Activated CD4-positive, alpha-beta memory T cell treated with anti-CD3 and anti-CD28 coated beads for 36 hours (primary cell): ENCODE measurements at regions not wholly inside any gene's neighbourhood (a gene's known extent, or its start where the extent isn't known, plus 50 kb on each side); places are given as distances from the start of the nearest gene placed in this dataset.

ENCODE experiments used
- CTCF ChIA-PET: fragments of 350-600 bp; sonication (Branson Sonifier 250); formaldehyde crosslinking; loops from one replicate; lab custom pipeline; 2021; ENCODE audit warnings: antibody characterized with exemption, inconsistent platforms; lab: Charles Lee
- POLR2A ChIA-PET: fragments of 350-600 bp; sonication (Branson Sonifier 250); formaldehyde crosslinking; loops from one replicate; lab custom pipeline; 2021; ENCODE audit warnings: antibody characterized with exemption; lab: Charles Lee
- DNase-seq: peaks from one replicate; pipeline ENCODE4 v3.0.0-alpha.2; 2020
- H3K27ac Mint-ChIP-seq: one replicate; pipeline ENCODE4 v1.8.0; 2021; ENCODE audit warnings: mixed read lengths
- H3K27me3 Mint-ChIP-seq: one replicate; pipeline ENCODE4 v1.8.0; 2021; ENCODE audit warnings: mixed read lengths
- H3K36me3 Mint-ChIP-seq: one replicate; pipeline ENCODE4 v1.8.0; 2021; ENCODE audit warnings: mixed read lengths
- H3K4me1 Mint-ChIP-seq: one replicate; pipeline ENCODE4 v1.8.0; 2021; ENCODE audit warnings: low read depth, mixed read lengths
- H3K4me3 Mint-ChIP-seq: one replicate; pipeline ENCODE4 v1.8.0; 2021; ENCODE audit warnings: mild to moderate bottlenecking, mixed read lengths
- H3K9me3 Mint-ChIP-seq: one replicate; pipeline ENCODE4 v1.8.0; 2021; ENCODE audit warnings: mixed read lengths
- intact Hi-C: fragments of 100-400 bp; cut with micrococcal nuclease; formaldehyde crosslinking; loops from one replicate; pipeline ENCODE4 v1.15.1; 2023

DNA sequence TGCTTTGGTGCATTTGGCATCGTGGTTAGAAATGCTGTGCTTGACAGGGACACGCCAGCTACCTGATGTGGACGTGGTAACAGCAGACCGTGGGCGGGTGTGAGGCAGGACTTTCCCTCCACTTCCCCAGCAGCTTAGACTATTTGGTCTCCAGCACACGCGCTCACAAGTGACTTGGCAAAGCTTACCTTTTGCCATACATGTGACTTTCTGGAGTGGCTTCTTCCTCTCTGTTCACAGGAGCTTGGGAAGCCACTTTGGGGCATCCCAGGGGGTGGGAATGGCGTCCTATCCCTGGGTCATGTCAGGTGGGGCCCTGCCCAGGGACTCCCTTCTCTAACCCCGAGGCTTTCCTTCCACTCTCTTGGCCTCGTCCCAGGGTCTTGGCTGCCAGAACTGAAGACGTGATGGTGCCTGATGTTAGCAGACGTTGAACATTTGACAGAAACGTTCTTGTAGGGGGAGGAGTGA lies 228.7 kb upstream of the KLF6 start:
- H3K27me3 Mint-ChIP-seq = no peaks in the 10 kb centered on the region
- no peaks in the 10 kb centered on the region for H3K9me3 Mint-ChIP-seq
- intact Hi-C loops = no loop called here
- no peaks in the 10 kb centered on the region for H3K36me3 Mint-ChIP-seq
- CTCF ChIA-PET = no interaction called here
- H3K27ac Mint-ChIP-seq = no peak overlapping the region
- DNase-seq = peak; percentile 87
- no peak overlapping the region for H3K4me3 Mint-ChIP-seq
- peaks cover 22% of the 10 kb centered on the region for H3K4me1 Mint-ChIP-seq
- POLR2A ChIA-PET = interaction anchor here (0.6 to 0.7 kb wide), 2 partner anchors 180 to 204 kb away, joined by 3 read pairs; no protein-coding TSS in a partner anchor

DNA sequence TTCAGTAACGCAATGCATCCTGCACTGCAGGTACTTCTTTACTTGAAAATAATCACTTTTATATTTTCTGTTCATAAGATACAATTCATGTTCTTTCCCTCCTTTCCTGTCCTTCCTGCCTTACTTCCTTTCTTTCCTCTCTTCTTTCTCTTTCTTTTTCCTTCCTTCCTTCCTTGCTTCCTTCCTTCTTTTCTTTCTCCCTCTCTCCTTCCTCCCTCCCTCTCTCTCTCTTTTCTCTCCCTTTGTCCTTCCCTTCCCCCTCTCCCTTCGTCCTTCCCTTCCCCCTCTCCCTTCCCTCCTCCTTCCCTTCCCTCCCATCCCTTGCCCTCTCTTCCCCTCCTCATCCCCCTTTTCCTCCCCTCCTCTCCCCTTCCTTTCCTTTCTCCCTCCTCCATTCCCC lies 227.8 kb upstream of the KLF6 start:
- Mint-ChIP-seq H3K4me1 (peaks cover 15% of the 10 kb centered on the region), H3K27ac (no peak overlapping the region), H3K4me3 (no peak overlapping the region), H3K27me3 (no peaks in the 10 kb centered on the region), H3K36me3 (no peaks in the 10 kb centered on the region), H3K9me3 (no peaks in the 10 kb centered on the region)
- DNase-seq = no peak
- intact Hi-C loops = no loop called here
- ChIA-PET CTCF (interaction anchor here (0.8 kb wide), 1 partner anchor 12 kb away, joined by 4 read pairs; no protein-coding TSS in a partner anchor), POLR2A (no interaction called here)

DNA sequence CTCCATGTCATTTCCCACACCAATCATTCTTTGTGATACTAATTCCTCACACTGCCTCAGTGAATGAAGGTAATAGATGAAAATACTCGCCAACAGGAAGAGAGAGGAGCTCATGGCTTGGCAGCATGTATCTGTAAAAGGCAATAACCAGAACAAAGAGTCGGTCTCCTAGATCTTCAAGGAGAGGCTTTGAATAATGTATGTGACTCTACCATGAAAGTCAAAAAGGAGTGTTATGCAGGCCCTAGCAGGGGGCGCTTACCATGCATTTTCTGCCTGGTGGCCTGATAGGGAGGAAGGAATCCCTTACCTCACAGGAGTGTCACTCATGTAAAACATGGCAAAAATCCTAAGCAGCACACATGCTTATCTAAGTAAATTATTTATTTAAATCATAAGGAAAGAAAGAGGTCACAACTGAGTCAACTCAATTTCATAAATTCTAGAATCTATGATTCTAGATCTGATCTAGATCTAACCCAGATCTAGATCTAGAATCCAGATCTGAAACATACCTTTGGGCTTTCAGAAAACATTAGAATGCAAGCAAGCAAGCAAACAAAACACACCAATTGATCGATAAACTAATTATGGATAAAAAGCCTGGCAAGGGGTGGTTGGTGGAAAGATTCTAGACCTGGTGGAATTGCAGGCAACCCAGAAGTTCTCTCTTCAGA lies 226.3 kb upstream of the KLF6 start:
- ChIA-PET CTCF (no interaction called here), POLR2A (no interaction called here)
- Mint-ChIP-seq H3K4me1 (peaks cover 15% of the 10 kb centered on the region), H3K36me3 (no peaks in the 10 kb centered on the region), H3K4me3 (no peak overlapping the region), H3K27me3 (no peaks in the 10 kb centered on the region), H3K9me3 (no peaks in the 10 kb centered on the region), H3K27ac (no peak overlapping the region)
- no peak for DNase-seq
- intact Hi-C loops = no loop called here

DNA sequence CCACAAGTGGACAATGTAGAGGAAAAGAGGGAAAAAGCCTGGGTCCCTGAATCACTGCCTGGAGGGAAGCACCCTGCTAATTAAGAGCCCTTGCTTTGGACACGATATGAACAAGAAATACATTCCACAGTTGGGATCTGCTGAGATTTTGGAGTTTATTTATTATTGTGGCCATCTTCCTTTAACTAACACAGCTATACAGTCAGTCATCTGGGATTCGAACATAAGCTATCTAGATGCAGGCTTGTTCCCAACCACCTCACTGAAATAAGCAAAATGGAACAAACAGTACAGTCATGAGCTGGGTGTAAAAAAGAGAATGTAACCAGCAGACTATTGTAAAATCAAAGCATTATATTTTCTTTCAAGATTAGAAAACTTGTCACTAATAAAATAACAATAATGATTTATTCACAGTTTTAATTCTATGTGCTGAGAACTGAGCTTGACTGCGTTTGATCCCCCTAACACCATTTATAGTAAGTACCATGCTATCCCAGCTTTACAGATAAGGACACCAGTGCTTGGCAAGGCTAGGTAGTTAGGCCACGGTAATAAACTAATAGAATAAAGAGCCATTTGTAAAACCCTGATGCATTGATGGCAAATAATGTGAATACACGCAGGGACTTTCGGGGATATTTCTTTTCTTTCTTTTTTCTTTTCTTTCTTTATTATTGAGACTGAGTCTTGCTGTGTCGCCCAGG lies 223.8 kb upstream of the KLF6 start:
- CTCF ChIA-PET = no interaction called here
- intact Hi-C loops = no loop called here
- POLR2A ChIA-PET = no interaction called here
- Mint-ChIP-seq H3K9me3 (no peaks in the 10 kb centered on the region), H3K27me3 (no peaks in the 10 kb centered on the region), H3K4me1 (peaks cover 11% of the 10 kb centered on the region), H3K27ac (no peak overlapping the region), H3K4me3 (no peak overlapping the region), H3K36me3 (no peaks in the 10 kb centered on the region)
- no peak for DNase-seq

DNA sequence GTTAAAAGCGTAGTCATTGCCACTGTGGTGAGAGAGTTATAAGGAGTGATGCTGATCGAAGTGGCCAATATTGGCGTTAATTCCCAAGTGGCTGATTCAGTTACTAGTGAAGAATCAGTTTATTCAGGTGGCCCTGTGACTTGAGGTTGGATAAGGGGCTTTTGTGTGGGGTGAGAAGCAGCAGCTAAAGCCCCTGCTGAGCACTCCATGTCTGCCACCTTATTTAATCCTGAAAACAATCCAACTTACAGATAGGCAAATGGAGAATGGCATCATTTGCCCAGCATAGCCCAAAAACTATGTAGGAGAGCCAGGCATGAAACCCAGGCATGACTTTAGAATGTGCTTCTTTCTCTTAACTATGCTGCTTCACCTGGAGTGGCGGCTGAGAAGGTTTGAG lies 222.8 kb upstream of the KLF6 start:
- H3K27ac Mint-ChIP-seq = no peak overlapping the region
- ChIA-PET POLR2A (no interaction called here), CTCF (no interaction called here)
- H3K27me3 Mint-ChIP-seq = no peaks in the 10 kb centered on the region
- no peak overlapping the region for H3K4me3 Mint-ChIP-seq
- no peak for DNase-seq
- intact Hi-C loops = no loop called here
- H3K9me3 Mint-ChIP-seq = no peaks in the 10 kb centered on the region
- no peaks in the 10 kb centered on the region for H3K36me3 Mint-ChIP-seq
- H3K4me1 Mint-ChIP-seq = peaks cover 7% of the 10 kb centered on the region

DNA sequence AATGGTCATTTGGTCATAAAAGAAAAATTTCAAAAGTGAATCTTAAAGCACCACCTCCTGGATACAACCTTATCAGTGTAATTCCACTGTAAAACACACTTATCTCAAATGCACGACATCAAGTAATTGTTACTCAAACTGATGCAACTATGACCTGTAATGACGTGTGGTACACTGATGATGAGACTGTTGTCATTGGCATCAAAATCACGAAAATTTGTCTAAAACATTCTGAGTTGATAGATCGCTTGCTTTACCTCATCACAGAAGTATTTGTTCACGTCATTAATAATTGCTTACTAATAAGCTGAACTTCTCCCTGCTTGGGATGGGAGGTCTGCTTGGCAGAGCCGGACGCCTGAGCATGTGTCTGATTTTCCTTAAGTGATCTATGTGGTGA lies 221.8 kb upstream of the KLF6 start:
- no peak for DNase-seq
- no peak overlapping the region for H3K27ac Mint-ChIP-seq
- no peaks in the 10 kb centered on the region for H3K36me3 Mint-ChIP-seq
- H3K9me3 Mint-ChIP-seq = no peaks in the 10 kb centered on the region
- no peak overlapping the region for H3K4me3 Mint-ChIP-seq
- intact Hi-C loops = no loop called here
- POLR2A ChIA-PET = no interaction called here
- no peaks in the 10 kb centered on the region for H3K27me3 Mint-ChIP-seq
- CTCF ChIA-PET = no interaction called here
- peaks cover 4% of the 10 kb centered on the region for H3K4me1 Mint-ChIP-seq

DNA sequence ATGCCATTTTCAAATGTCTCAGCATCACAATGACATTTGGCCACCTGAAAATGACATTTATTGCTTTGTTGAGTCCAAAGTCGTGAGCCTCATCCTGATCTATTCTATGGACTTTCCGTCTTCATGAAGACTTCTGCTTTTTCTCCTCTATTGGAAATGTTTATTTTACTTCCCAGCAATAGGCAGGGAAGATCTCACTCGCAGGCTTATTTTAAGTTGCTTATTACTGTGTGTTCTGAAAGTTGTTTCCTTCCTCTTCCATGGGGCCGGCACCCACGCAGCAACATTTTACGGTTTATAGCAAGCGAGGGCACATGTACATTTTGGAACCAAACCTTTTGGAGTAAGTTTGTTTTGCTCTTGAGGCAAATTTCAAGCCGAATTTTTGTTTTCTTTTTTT lies 221.0 kb upstream of the KLF6 start:
- ChIA-PET CTCF (no interaction called here), POLR2A (no interaction called here)
- DNase-seq = no peak
- Mint-ChIP-seq H3K4me3 (no peak overlapping the region), H3K27me3 (no peaks in the 10 kb centered on the region), H3K4me1 (peaks cover 4% of the 10 kb centered on the region), H3K27ac (no peak overlapping the region), H3K36me3 (no peaks in the 10 kb centered on the region), H3K9me3 (no peaks in the 10 kb centered on the region)
- intact Hi-C loops = no loop called here

DNA sequence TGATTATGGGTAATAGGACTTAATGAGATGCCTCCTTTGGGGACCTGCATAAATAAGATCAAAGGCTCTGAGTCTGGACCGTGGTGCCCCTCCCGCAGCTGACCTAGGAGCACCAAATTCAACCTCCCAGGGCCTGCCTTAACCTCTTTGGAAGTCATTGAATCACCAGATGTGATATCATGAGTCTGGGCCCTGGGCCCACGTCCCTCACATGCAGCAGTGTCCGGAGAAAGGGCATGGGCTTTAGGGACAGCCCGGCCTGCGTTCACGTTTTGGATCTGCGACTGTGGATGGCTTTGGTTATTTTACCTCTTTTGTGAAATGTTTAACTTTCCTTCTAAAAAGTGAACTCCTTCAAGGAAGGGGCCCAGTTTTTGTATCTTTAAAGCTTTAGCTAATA lies 220.0 kb upstream of the KLF6 start:
- intact Hi-C loops = no loop called here
- POLR2A ChIA-PET = no interaction called here

DNA sequence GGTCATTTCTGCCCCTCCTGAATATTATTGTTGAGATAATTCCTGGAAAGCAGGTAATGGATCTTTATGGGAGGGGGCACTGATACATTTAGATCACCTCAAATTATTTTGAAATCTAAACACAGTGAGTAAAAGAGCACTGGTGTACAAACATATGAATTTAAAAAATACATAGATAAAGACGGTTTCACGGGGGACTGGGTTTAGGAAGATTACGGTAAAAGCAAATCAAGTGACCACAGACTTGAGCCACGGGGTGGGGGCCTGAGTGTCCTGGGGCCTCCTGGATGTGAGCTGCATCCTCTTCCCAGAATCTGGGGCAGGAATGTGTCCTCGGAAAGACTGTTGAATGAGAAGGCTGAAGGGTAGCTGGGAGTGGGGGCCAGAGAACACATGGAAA lies 219.1 kb upstream of the KLF6 start:
- CTCF ChIA-PET = no interaction called here

More for the DNA sequence above, 220.0 kb upstream of the KLF6 start:
- DNase-seq = no peak
- Mint-ChIP-seq H3K27ac (no peak overlapping the region), H3K4me3 (no peak overlapping the region), H3K27me3 (no peaks in the 10 kb centered on the region), H3K36me3 (peaks cover 5% of the 10 kb centered on the region), H3K9me3 (peaks cover 5% of the 10 kb centered on the region), H3K4me1 (peaks cover 4% of the 10 kb centered on the region)
- CTCF ChIA-PET = no interaction called here

DNA sequence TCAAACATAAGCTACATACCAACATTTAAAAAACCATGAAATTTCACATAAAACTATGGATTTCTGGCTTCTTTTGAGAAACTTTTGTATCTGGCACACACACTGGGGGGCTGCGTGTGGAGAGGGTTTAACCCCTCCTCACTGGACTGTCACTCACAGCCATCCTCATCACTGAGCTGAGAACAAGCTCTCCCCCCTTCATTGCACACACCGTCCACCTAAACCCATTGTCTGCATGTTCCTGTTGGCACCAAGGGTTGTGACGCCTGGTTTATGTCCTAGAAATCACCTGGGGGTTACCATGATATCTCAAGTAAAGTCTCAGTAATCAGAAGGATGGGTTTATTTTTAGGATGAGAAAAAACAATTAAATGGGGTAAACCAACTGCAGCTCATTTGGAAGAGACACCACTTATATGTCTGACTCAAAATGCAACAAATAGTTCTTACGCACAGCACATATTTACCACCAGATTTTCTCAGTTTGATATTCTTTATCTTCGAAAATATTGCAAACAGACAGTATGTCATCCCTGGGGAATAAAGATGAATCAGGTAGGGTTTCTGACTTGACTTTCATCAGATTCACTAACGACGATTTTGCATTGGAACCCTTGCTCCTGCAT lies 218.5 kb upstream of the KLF6 start:
- Mint-ChIP-seq H3K36me3 (peaks cover 8% of the 10 kb centered on the region), H3K9me3 (peaks cover 9% of the 10 kb centered on the region), H3K4me1 (peaks cover 4% of the 10 kb centered on the region), H3K27me3 (no peaks in the 10 kb centered on the region), H3K27ac (no peak overlapping the region), H3K4me3 (no peak overlapping the region)
- CTCF ChIA-PET = no interaction called here
- POLR2A ChIA-PET = no interaction called here
- DNase-seq = no peak
- intact Hi-C loops = no loop called here

More for the DNA sequence above, 219.1 kb upstream of the KLF6 start:
- no peak overlapping the region for H3K4me3 Mint-ChIP-seq
- intact Hi-C loops = no loop called here
- no peaks in the 10 kb centered on the region for H3K27me3 Mint-ChIP-seq
- H3K4me1 Mint-ChIP-seq = peaks cover 4% of the 10 kb centered on the region
- H3K27ac Mint-ChIP-seq = no peak overlapping the region
- DNase-seq = no peak
- peaks cover 9% of the 10 kb centered on the region for H3K9me3 Mint-ChIP-seq
- POLR2A ChIA-PET = no interaction called here
- H3K36me3 Mint-ChIP-seq = peaks cover 8% of the 10 kb centered on the region

DNA sequence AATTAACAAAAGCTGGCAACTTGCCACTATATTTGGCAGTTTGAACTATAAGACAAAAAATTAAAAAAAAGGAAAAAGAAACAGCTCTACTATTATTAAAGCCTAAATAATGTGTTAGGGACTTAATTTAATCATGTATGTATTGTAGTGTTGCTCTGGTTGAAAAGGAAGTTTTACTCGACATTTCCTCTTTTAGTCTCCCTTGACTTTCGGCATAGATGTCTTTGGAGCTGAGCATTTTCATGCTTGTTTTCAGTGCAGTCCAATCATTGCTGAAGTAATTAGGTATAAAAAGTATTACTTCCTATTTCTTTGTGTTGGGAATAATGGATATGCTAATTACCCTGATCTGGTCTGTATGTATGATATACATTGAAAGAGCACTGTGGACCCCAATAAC lies 216.8 kb upstream of the KLF6 start:
- Mint-ChIP-seq H3K4me1 (peaks cover 6% of the 10 kb centered on the region), H3K4me3 (no peak overlapping the region), H3K36me3 (peaks cover 8% of the 10 kb centered on the region), H3K27me3 (no peaks in the 10 kb centered on the region), H3K27ac (no peak overlapping the region), H3K9me3 (peaks cover 9% of the 10 kb centered on the region)
- no peak for DNase-seq
- intact Hi-C loops = no loop called here
- ChIA-PET CTCF (interaction anchor here (1.0 kb wide), 1 partner anchor 809 kb away, joined by 3 read pairs; no protein-coding TSS in a partner anchor), POLR2A (no interaction called here)

DNA sequence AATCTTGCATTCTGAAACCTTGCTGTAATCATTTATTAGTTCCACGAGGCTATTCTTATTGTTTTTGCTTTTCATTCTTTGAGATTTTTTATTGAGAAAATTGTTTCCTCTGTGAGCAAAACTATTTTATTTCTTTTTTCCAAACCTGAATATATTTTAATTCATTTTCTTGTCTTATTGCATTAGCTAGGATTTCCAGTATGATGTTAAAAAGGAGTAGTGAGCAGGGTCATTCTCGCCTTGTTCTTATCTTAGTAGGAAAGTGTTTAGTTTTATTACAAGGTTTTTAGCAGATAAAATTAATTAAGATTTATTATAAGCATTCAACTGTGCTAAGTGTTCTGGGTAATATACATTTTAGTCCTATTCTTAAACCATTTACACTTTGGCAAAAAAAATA lies 214.6 kb upstream of the KLF6 start:
- POLR2A ChIA-PET = no interaction called here
- Mint-ChIP-seq H3K9me3 (peaks cover 9% of the 10 kb centered on the region), H3K27ac (no peak overlapping the region), H3K27me3 (no peaks in the 10 kb centered on the region), H3K4me1 (peaks cover 14% of the 10 kb centered on the region), H3K36me3 (peaks cover 8% of the 10 kb centered on the region), H3K4me3 (no peak overlapping the region)
- intact Hi-C loops = no loop called here
- DNase-seq = no peak
- CTCF ChIA-PET = no interaction called here
